H1 (cell line): ENCODE measurements at regions not wholly inside any gene's neighbourhood (a gene's known extent, or its start where the extent isn't known, plus 50 kb on each side); places are given as distances from the start of the nearest gene placed in this dataset.
"Not testable (repeated sequence)": the region's sequence is repeated elsewhere in the genome, so short reads cannot be mapped to it uniquely, and the experiment has no call there.

ENCODE experiments used
- CTCF ChIA-PET: fragments of 300-600 bp; sonication (Branson Sonifier 250); formaldehyde crosslinking; loops from one replicate; lab custom pipeline; 2021; ENCODE audit not compliant: partially characterized antibody; lab: Charles Lee
- POLR2A ChIA-PET: fragments of 300-600 bp; sonication (Branson Sonifier 250); formaldehyde crosslinking; loops from one replicate; lab custom pipeline; 2021; ENCODE audit warnings: inconsistent platforms; ENCODE audit not compliant: partially characterized antibody; lab: Charles Lee
- DNase-seq, 2 experiments: peaks; one replicate each; pipeline versions ENCODE4 v3.0.0 to v3.0.0-alpha.2; 2010 to 2022; ENCODE audit warnings: low spot score in 2 of 2, low read depth in 1 of 2, mixed read lengths in 1 of 2
- FAIRE-seq: peaks from 2 replicates; lab custom pipeline; 2011; peaks lifted over from hg19 to GRCh38; lab: Jason Lieb, UNC
- H2AFZ ChIP-seq: 2 replicates; pipeline ENCODE4 v1.8.1; 2012; ENCODE audit warnings: low read length, inconsistent platforms
- H2AK5ac ChIP-seq: 2 replicates; pipeline ENCODE4 v1.6.1; 2013; ENCODE audit warnings: low read depth, low read length
- H2BK120ac ChIP-seq: replicated peaks from 2 replicates; pipeline ENCODE3; 2013; ENCODE audit warnings: low read depth, low read length, inconsistent platforms
- H2BK12ac ChIP-seq: 2 replicates; pipeline ENCODE4 v1.6.1; 2013; ENCODE audit warnings: low read depth, low read length
- H2BK15ac ChIP-seq: 2 replicates; pipeline ENCODE4 v1.6.1; 2013; ENCODE audit warnings: low read length
- H2BK20ac ChIP-seq: 2 replicates; pipeline ENCODE4 v1.6.1; 2013; ENCODE audit warnings: low read length
- H2BK5ac ChIP-seq: 2 replicates; pipeline ENCODE4 v1.6.1; 2013; ENCODE audit warnings: low read depth, low read length
- H3K14ac ChIP-seq: 2 replicates; pipeline ENCODE4 v1.6.1; 2013; ENCODE audit warnings: inconsistent platforms; ENCODE audit not compliant: insufficient read length
- H3K18ac ChIP-seq: 2 replicates; pipeline ENCODE4 v1.6.1; 2013; ENCODE audit warnings: low read length; ENCODE audit errors: extremely low read depth
- H3K23ac ChIP-seq: 2 replicates; pipeline ENCODE4 v1.6.1; 2013; ENCODE audit warnings: inconsistent platforms; ENCODE audit not compliant: insufficient read length
- H3K23me2 ChIP-seq: 2 replicates; pipeline ENCODE4 v1.6.1; 2013; ENCODE audit warnings: low read depth, low read length
- H3K27ac ChIP-seq: 2 replicates; pipeline ENCODE4 v1.6.1; 2011; ENCODE audit warnings: low read depth, low read length, inconsistent platforms
- H3K27me3 ChIP-seq, 4 experiments: replicated peaks in 1 of 4; 1 replicate in 1 of 4; 2 replicates in 3 of 4; pipeline versions ENCODE4 v1.6.1 to v1.8.1; 2011 to 2013; ENCODE audit warnings: low read length in 3 of 4, mild to moderate bottlenecking in 3 of 4, inconsistent platforms in 2 of 4, mixed read lengths in 2 of 4, moderate library complexity in 1 of 4; ENCODE audit not compliant: control insufficient read depth in 3 of 4, insufficient read depth in 3 of 4; ENCODE audit errors: extremely low read depth in 1 of 4
- H3K36me3 ChIP-seq, 4 experiments: 2 replicates each; pipeline versions ENCODE4 v1.6.1 to v1.8.1; 2011 to 2013; ENCODE audit warnings: mild to moderate bottlenecking in 4 of 4, low read length in 3 of 4, moderate library complexity in 2 of 4, control low read depth in 1 of 4, inconsistent platforms in 1 of 4; ENCODE audit not compliant: insufficient read depth in 4 of 4, control insufficient read depth in 2 of 4
- H3K4ac ChIP-seq: replicated peaks from 2 replicates; pipeline ENCODE3; 2013; ENCODE audit warnings: low read length, low read depth, mixed read lengths, inconsistent platforms; ENCODE audit not compliant: insufficient read length
- H3K4me1 ChIP-seq, 4 experiments: replicated peaks in 1 of 4; 1 replicate in 1 of 4; 2 replicates in 3 of 4; pipeline versions ENCODE4 v1.6.1 to v1.8.1; 2011 to 2013; ENCODE audit warnings: low read length in 3 of 4, inconsistent platforms in 2 of 4, mixed read lengths in 1 of 4; ENCODE audit not compliant: insufficient read depth in 4 of 4, control insufficient read depth in 3 of 4
- H3K4me2 ChIP-seq, 2 experiments: 2 replicates each; pipeline versions ENCODE4 v1.6.1 to v1.8.1; 2011 to 2013; ENCODE audit warnings: low read depth in 2 of 2, low read length in 2 of 2, control low read depth in 1 of 2, inconsistent platforms in 1 of 2, mild to moderate bottlenecking in 1 of 2; ENCODE audit not compliant: insufficient read depth in 1 of 2
- H3K4me3 ChIP-seq, 4 experiments: fragments of 200-600, 300-600 bp in 1 of 4; sonication (generic), shearing (Covaris generic), sonication (Bioruptor Twin) in 1 of 4; 2 replicates each; pipeline versions ENCODE4 v1.5.1 to v1.8.1; 2011 to 2016; ENCODE audit warnings: low read length in 4 of 4, low read depth in 3 of 4, control low read depth in 2 of 4, inconsistent platforms in 2 of 4, mild to moderate bottlenecking in 2 of 4, mixed read lengths in 1 of 4, moderate library complexity in 1 of 4; ENCODE audit not compliant: insufficient read depth in 2 of 4; ENCODE audit errors: extremely low read depth in 1 of 4
- H3K56ac ChIP-seq: replicated peaks from 2 replicates; pipeline ENCODE3; 2013; ENCODE audit warnings: low read depth, mild to moderate bottlenecking, mixed read lengths, low read length, inconsistent platforms; ENCODE audit not compliant: insufficient read length
- H3K79me1 ChIP-seq: 2 replicates; pipeline ENCODE4 v1.6.1; 2013; ENCODE audit warnings: low read depth, low read length, control low read depth
- H3K79me2 ChIP-seq, 2 experiments: 2 replicates each; pipeline versions ENCODE4 v1.6.1 to v1.8.1; 2012 to 2013; ENCODE audit warnings: low read length in 2 of 2, mild to moderate bottlenecking in 2 of 2, inconsistent platforms in 1 of 2; ENCODE audit not compliant: insufficient read depth in 2 of 2, control insufficient read depth in 1 of 2
- H3K9ac ChIP-seq, 4 experiments: replicated peaks in 1 of 4; 1 replicate in 1 of 4; 2 replicates in 3 of 4; pipeline versions ENCODE4 v1.6.1 to v1.8.1; 2011 to 2013; ENCODE audit warnings: low read depth in 3 of 4, low read length in 3 of 4, control low read depth in 2 of 4, mild to moderate bottlenecking in 2 of 4, moderate library complexity in 2 of 4, inconsistent platforms in 1 of 4; ENCODE audit errors: extremely low read depth in 1 of 4
- H3K9me3 ChIP-seq, 2 experiments: 2 replicates each; pipeline versions ENCODE4 v1.6.1 to v1.8.1; 2012 to 2013; ENCODE audit warnings: mild to moderate bottlenecking in 2 of 2, moderate library complexity in 2 of 2, control low read depth in 1 of 2, inconsistent platforms in 1 of 2, low read depth in 1 of 2, low read length in 1 of 2, mixed read lengths in 1 of 2; ENCODE audit not compliant: insufficient read depth in 2 of 2
- H4K20me1 ChIP-seq, 2 experiments: replicated peaks in 1 of 2; 2 replicates each; pipeline versions ENCODE3 to v1.8.1; 2011 to 2013; ENCODE audit warnings: inconsistent platforms in 2 of 2, low read length in 2 of 2, mild to moderate bottlenecking in 1 of 2; ENCODE audit not compliant: insufficient read depth in 2 of 2, control insufficient read depth in 1 of 2
- H4K5ac ChIP-seq: 2 replicates; pipeline ENCODE4 v1.6.1; 2013; ENCODE audit warnings: low read length, low read depth, mixed read lengths, inconsistent platforms; ENCODE audit not compliant: insufficient read length
- H4K8ac ChIP-seq: 2 replicates; pipeline ENCODE4 v1.8.0; 2013; ENCODE audit warnings: mild to moderate bottlenecking, moderate library complexity, low read length, inconsistent platforms; ENCODE audit not compliant: insufficient read depth; ENCODE audit errors: extremely low read depth
- H4K91ac ChIP-seq: replicated peaks from 2 replicates; pipeline ENCODE3; 2013; ENCODE audit warnings: low read length, mixed read lengths, inconsistent platforms; ENCODE audit not compliant: insufficient read length
- WGBS, 2 experiments: shearing (Covaris generic) in 1 of 2; methylation state at CpG; one replicate each; pipeline versions ENCODE4 v1.1.6 to v1.1.7; 2013 to 2015; ENCODE audit warnings: low lambda C conversion rate in 2 of 2, mixed read lengths in 2 of 2, inconsistent platforms in 1 of 2, low coverage in 1 of 2, missing lambda C conversion rate in 1 of 2; ENCODE audit not compliant: insufficient replicate concordance in 2 of 2, insufficient coverage in 1 of 2, insufficient read length in 1 of 2; ENCODE audit errors: extremely low coverage in 1 of 2, missing lambda C conversion rate in 1 of 2; 5-methylcytosine and 5-hydroxymethylcytosine counted together

DNA sequence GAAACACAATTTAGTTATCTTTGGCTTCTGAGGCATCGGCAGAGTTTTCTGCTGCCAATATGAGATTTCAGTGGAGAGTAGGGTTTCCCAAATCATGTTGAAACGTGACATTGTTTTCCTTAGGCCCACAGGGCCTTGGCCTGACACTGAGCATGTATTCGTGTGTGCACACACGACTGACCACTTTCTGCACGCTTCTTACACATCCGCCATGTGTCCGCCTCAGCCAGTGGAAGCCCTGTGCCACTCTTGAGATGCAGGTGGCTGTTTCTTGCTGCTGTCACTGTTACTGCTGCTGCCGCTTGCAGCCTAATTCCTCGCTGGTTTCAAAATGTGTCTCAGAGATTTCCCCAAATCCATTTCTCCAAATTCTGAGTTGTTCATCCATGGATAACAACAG lies 299.6 kb upstream of the PLGLB1 start:
- H4K5ac ChIP-seq, H3K23me2 ChIP-seq, H3K27ac ChIP-seq, H3K18ac ChIP-seq, H3K79me1 ChIP-seq, H2BK15ac ChIP-seq, H3K23ac ChIP-seq, FAIRE-seq, H3K9me3 ChIP-seq, H3K4me2 ChIP-seq, H4K20me1 ChIP-seq, H3K56ac ChIP-seq, H3K27me3 ChIP-seq, H4K8ac ChIP-seq, H3K4me3 ChIP-seq, H2BK5ac ChIP-seq, DNase-seq, H3K4ac ChIP-seq, H4K91ac ChIP-seq, POLR2A ChIA-PET, H3K14ac ChIP-seq, H2AK5ac ChIP-seq, CTCF ChIA-PET, H2AFZ ChIP-seq, H2BK12ac ChIP-seq, H3K79me2 ChIP-seq, H3K9ac ChIP-seq, H2BK120ac ChIP-seq, H3K36me3 ChIP-seq, H2BK20ac ChIP-seq, H3K4me1 ChIP-seq: not testable (repeated sequence)
- 97% methylated on average over 5 of the region's 9 CpGs; no CpG with 5 or more reads in 1 of the 2 experiments for WGBS, 2 experiments

GRCh38 chr2:87324335-87325041 lies 302.8 kb upstream of the PLGLB1 start:
- H2BK120ac ChIP-seq, H3K9ac ChIP-seq, H4K8ac ChIP-seq, H3K14ac ChIP-seq, H3K27me3 ChIP-seq, H2AK5ac ChIP-seq, H3K18ac ChIP-seq, POLR2A ChIA-PET, H3K56ac ChIP-seq, H2BK15ac ChIP-seq, H3K4me1 ChIP-seq, H2AFZ ChIP-seq, H3K27ac ChIP-seq, H4K5ac ChIP-seq, DNase-seq, CTCF ChIA-PET, H3K4ac ChIP-seq, H4K91ac ChIP-seq, H3K79me2 ChIP-seq, H3K36me3 ChIP-seq, H3K23me2 ChIP-seq, H3K4me2 ChIP-seq, H3K9me3 ChIP-seq, H2BK12ac ChIP-seq, H4K20me1 ChIP-seq, H3K23ac ChIP-seq, H2BK5ac ChIP-seq, FAIRE-seq, H3K4me3 ChIP-seq, H3K79me1 ChIP-seq, H2BK20ac ChIP-seq: not testable (repeated sequence)
- 94% methylated on average over 4 of the region's 6 CpGs; no CpG with 5 or more reads in 1 of the 2 experiments for WGBS, 2 experiments
